AG04449 (cell line): ENCODE measurements at regions not wholly inside any gene's neighbourhood (a gene's known extent, or its start where the extent isn't known, plus 50 kb on each side); places are given as distances from the start of the nearest gene placed in this dataset.

ENCODE experiments used
- CTCF ChIA-PET: fragments of 350-600 bp; formaldehyde crosslinking; extraction: SDS; loops from one replicate; lab custom pipeline; 2021; ENCODE audit warnings: antibody characterized with exemption; lab: Yijun Ruan, JAX
- POLR2A ChIA-PET: fragments of 400-600, 350-600 bp; formaldehyde crosslinking; extraction: SDS; loops from one replicate; lab custom pipeline; 2020; ENCODE audit warnings: antibody characterized with exemption, inconsistent platforms; lab: Yijun Ruan, JAX
- DNase-seq: peaks from one replicate; pipeline ENCODE4 v3.0.0-alpha.2; 2010; ENCODE audit warnings: low read depth, low spot score
- H3K4me3 ChIP-seq: 2 replicates; pipeline ENCODE4 v1.5.1; 2011; ENCODE audit warnings: low read depth, mild to moderate bottlenecking, control low read depth, low read length
- CTCF ChIP-seq: IDR thresholded peaks from one replicate; pipeline ENCODE4 v1.5.1; 2011; ENCODE audit warnings: mild to moderate bottlenecking, moderate library complexity, low read length, control low read depth, inconsistent platforms; ENCODE audit not compliant: insufficient read depth; ENCODE audit errors: missing control alignments

- no peak overlapping the region for H3K4me3 ChIP-seq
- CTCF ChIA-PET, result no interaction called here
- no peak for DNase-seq
- POLR2A ChIA-PET, result no interaction called here
- TF ChIP-seq CTCF, result no peak
Measured at GRCh38 chrY:15328848-15329247, 804.5 kb downstream of the NLGN4Y start.

- CTCF ChIA-PET, result no interaction called here
- no peak for DNase-seq
- no peak overlapping the region for H3K4me3 ChIP-seq
- TF ChIP-seq CTCF, result no peak
- POLR2A ChIA-PET, result no interaction called here
Measured at GRCh38 chrY:15343522-15343921, 819.2 kb downstream of the NLGN4Y start.

GRCh38 chrY:15345471-15346155 lies 821.3 kb downstream of the NLGN4Y start:
- no peak overlapping the region for H3K4me3 ChIP-seq
- no peak for DNase-seq
- ChIA-PET CTCF (no interaction called here), POLR2A (no interaction called here)
- no peak for TF ChIP-seq CTCF

- DNase-seq, result no peak
- H3K4me3 ChIP-seq, result no peak overlapping the region
- TF ChIP-seq CTCF, result no peak
- POLR2A ChIA-PET, result no interaction called here
- CTCF ChIA-PET, result no interaction called here
Measured at GRCh38 chrY:15349351-15349750, 825.0 kb downstream of the NLGN4Y start.

GRCh38 chrY:15355321-15355720 lies 831.0 kb downstream of the NLGN4Y start:
- H3K4me3 ChIP-seq, result no peak overlapping the region
- TF ChIP-seq CTCF, result no peak
- POLR2A ChIA-PET, result no interaction called here
- DNase-seq, result no peak
- CTCF ChIA-PET, result no interaction called here

- ChIA-PET CTCF (no interaction called here), POLR2A (no interaction called here)
- TF ChIP-seq CTCF, result no peak
- no peak for DNase-seq
- H3K4me3 ChIP-seq, result no peak overlapping the region
Measured at GRCh38 chrY:15360471-15360870, 836.1 kb downstream of the NLGN4Y start.
